GM23338 (cell line): ENCODE measurements at regions not wholly inside any gene's neighbourhood (a gene's known extent, or its start where the extent isn't known, plus 50 kb on each side); places are given as distances from the start of the nearest gene placed in this dataset.

ENCODE experiments used
- ATAC-seq: fragments of 200-7000 bp; cut with Tn5 transposase; 3 replicates; pipeline ENCODE4 v1.9.1; 2020
- DNase-seq: peaks from one replicate; pipeline ENCODE4 v3.0.0-alpha.2; 2015; ENCODE audit warnings: low spot score
- H2AFZ ChIP-seq: fragments of 200-600 bp; sonication (generic); 2 replicates; pipeline ENCODE4 v1.8.0; 2016; ENCODE audit warnings: antibody characterized with exemption, mild to moderate bottlenecking, moderate library complexity
- H3F3A ChIP-seq: fragments of 200-600 bp; sonication (generic); replicated peaks from 2 replicates; pipeline ENCODE4 v1.8.0; 2017; ENCODE audit warnings: antibody characterized with exemption, mixed run types, low read depth
- H3K27ac ChIP-seq: fragments of 200-600 bp; sonication (generic); 2 replicates; pipeline ENCODE4 v1.6.1; 2016; ENCODE audit warnings: low read depth
- H3K27me3 ChIP-seq: fragments of 200-600 bp; sonication (generic); 2 replicates; pipeline ENCODE4 v1.8.0; 2016; ENCODE audit warnings: mild to moderate bottlenecking, mixed run types, moderate library complexity; ENCODE audit not compliant: insufficient read depth
- H3K36me3 ChIP-seq: fragments of 200-600 bp; sonication (generic); 2 replicates; pipeline ENCODE4 v1.8.0; 2016; ENCODE audit warnings: mild to moderate bottlenecking; ENCODE audit not compliant: insufficient read depth
- H3K4me1 ChIP-seq: fragments of 200-600 bp; sonication (generic); 2 replicates; pipeline ENCODE4 v1.8.0; 2016; ENCODE audit warnings: mild to moderate bottlenecking, moderate library complexity; ENCODE audit not compliant: insufficient read depth
- H3K4me2 ChIP-seq: fragments of 200-600 bp; sonication (generic); 2 replicates; pipeline ENCODE4 v1.7.1; 2017; ENCODE audit warnings: mixed run types
- H3K4me3 ChIP-seq: fragments of 200-600 bp; sonication (generic); 2 replicates; pipeline ENCODE4 v1.6.1; 2016; ENCODE audit warnings: mixed run types
- H3K79me2 ChIP-seq: fragments of 200-600 bp; sonication (generic); replicated peaks from 2 replicates; pipeline ENCODE4 v1.8.0; 2017; ENCODE audit warnings: mild to moderate bottlenecking; ENCODE audit not compliant: insufficient read depth
- H3K9me2 ChIP-seq: fragments of 200-600 bp; sonication (generic); 2 replicates; pipeline ENCODE4 v1.8.0; 2017; ENCODE audit not compliant: insufficient read depth
- H4K20me1 ChIP-seq: fragments of 200-600 bp; sonication (generic); replicated peaks from 2 replicates; pipeline ENCODE4 v1.8.0; 2017; ENCODE audit warnings: mild to moderate bottlenecking; ENCODE audit not compliant: insufficient read depth
- H3K27ac Mint-ChIP-seq: 2 replicates; pipeline ENCODE4 v1.8.0; 2020; ENCODE audit warnings: inconsistent platforms, mild to moderate bottlenecking, moderate library complexity, mixed read lengths
- H3K27me3 Mint-ChIP-seq: 3 replicates; pipeline ENCODE4 v1.8.0; 2022; ENCODE audit warnings: low read depth, mild to moderate bottlenecking, moderate library complexity, mixed read lengths, inconsistent platforms; ENCODE audit not compliant: insufficient read depth, poor library complexity
- H3K36me3 Mint-ChIP-seq: 3 replicates; pipeline ENCODE4 v1.8.0; 2021; ENCODE audit warnings: low read depth, mild to moderate bottlenecking, inconsistent platforms, moderate library complexity, mixed read lengths
- H3K4me1 Mint-ChIP-seq: 3 replicates; pipeline ENCODE4 v1.8.0; 2020; ENCODE audit warnings: mild to moderate bottlenecking, inconsistent platforms, mixed read lengths
- H3K4me3 Mint-ChIP-seq: 3 replicates; pipeline ENCODE4 v1.8.0; 2021; ENCODE audit warnings: moderate library complexity, mild to moderate bottlenecking, inconsistent platforms, mixed read lengths
- H3K9me3 Mint-ChIP-seq: 3 replicates; pipeline ENCODE4 v1.8.0; 2020; ENCODE audit warnings: moderate library complexity, mild to moderate bottlenecking, inconsistent platforms, mixed read lengths
- CREB1 ChIP-seq: fragments of 250-450 bp; sonication (Bioruptor Pico); IDR thresholded peaks from 2 replicates; pipeline ENCODE4 v1.5.0; 2020; ENCODE audit warnings: low read depth, mild to moderate bottlenecking, moderate library complexity
- EZH2 ChIP-seq: fragments of 200-600 bp; sonication (generic); IDR thresholded peaks from one replicate; pipeline ENCODE4 v1.8.0; 2017; ENCODE audit warnings: antibody characterized with exemption, mild to moderate bottlenecking, low read depth; ENCODE audit not compliant: unreplicated experiment
- EZH2phosphoT487 ChIP-seq: fragments of 200-600 bp; sonication (generic); IDR thresholded peaks from one replicate; pipeline ENCODE4 v1.8.1; 2018; ENCODE audit warnings: antibody characterized with exemption; ENCODE audit not compliant: unreplicated experiment
- JUNB ChIP-seq: IDR thresholded peaks from one replicate; pipeline ENCODE4 v1.6.1; 2016; ENCODE audit warnings: antibody characterized with exemption; ENCODE audit not compliant: unreplicated experiment
- NANOG ChIP-seq: IDR thresholded peaks from 2 replicates; pipeline ENCODE4 v1.6.1; 2016; ENCODE audit warnings: antibody characterized with exemption, borderline replicate concordance
- POLR2AphosphoS5 ChIP-seq: IDR thresholded peaks from 2 replicates; pipeline ENCODE4 v1.6.1; 2016; ENCODE audit warnings: antibody characterized with exemption, low read depth
- STAT1 ChIP-seq: IDR thresholded peaks from one replicate; pipeline ENCODE4 v1.6.1; 2016; ENCODE audit warnings: antibody characterized with exemption; ENCODE audit not compliant: unreplicated experiment
- ZNF114 ChIP-seq: fragments of 250-450 bp; sonication (Bioruptor Pico); IDR thresholded peaks from 2 replicates; pipeline ENCODE4 v1.5.0; 2020; ENCODE audit warnings: mild to moderate bottlenecking, moderate library complexity
- ZNF462 ChIP-seq: fragments of 250-450 bp; sonication (Bioruptor Pico); IDR thresholded peaks from 2 replicates; pipeline ENCODE4 v1.5.0; 2020; ENCODE audit warnings: mild to moderate bottlenecking, moderate library complexity
- TF ChIP-seq, protein P1 (sequence below): IDR thresholded peaks from one replicate; pipeline ENCODE4 v1.6.1; 2018; ENCODE audit warnings: antibody characterized with exemption; ENCODE audit not compliant: unreplicated experiment
- TF ChIP-seq, protein P2 (sequence below), 2 experiments: fragments of 200-600 bp in 1 of 2; sonication (generic) in 1 of 2; conservative IDR thresholded peaks; 2 replicates each; pipeline versions ENCODE4 v1.5.1 to v1.6.1; 2016 to 2017; ENCODE audit warnings: antibody characterized with exemption in 2 of 2, low read depth in 2 of 2, mild to moderate bottlenecking in 2 of 2, moderate library complexity in 1 of 2

DNA sequence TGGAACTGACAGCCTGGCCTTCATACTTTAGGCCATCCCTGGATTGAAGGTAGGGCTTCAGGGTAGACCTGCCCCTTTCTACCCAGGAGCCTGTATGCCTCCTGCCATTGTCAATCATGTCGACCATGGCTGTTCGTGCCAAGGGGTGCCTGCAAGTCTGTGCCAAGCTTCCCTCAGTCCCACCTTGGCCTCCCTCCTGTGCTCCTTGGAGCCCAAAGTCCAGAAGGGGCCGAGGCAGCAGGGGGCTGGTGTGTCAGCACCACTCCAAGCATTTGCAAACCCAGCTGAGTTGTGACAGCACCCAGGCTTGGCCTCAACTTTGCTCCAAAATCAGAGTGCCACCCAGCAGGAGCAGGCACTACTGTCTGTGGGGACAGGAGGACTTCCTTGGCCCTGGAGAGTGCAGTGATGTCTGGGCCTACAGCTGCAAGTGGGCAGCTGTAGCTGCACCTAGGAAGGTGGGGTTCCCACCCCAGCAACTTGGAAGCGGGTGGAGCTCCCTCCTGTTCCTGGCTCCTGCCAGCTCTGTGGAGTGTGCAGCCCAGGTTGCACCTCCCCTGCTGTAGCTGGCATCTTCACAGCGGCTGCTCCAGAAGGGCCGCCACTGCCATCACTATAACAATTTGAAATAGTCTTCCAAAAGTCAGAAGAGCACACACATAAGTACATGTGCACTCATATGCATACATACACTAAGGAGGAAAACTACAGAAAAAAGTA, 1719.3 kb downstream of the HACE1 start:
- no peak overlapping the region for H3K4me3 ChIP-seq
- no peaks in the 10 kb centered on the region for H3F3A ChIP-seq
- Mint-ChIP-seq H3K9me3 (no peaks in the 10 kb centered on the region), H3K27me3 (peaks cover 1% of the 10 kb centered on the region), H3K27ac (no peak overlapping the region), H3K4me3 (no peak overlapping the region), H3K36me3 (no peaks in the 10 kb centered on the region), H3K4me1 (no peaks in the 10 kb centered on the region)
- H3K27ac ChIP-seq, result no peak overlapping the region
- H4K20me1 ChIP-seq, result no peaks in the 10 kb centered on the region
- H3K36me3 ChIP-seq, result no peaks in the 10 kb centered on the region
- ATAC-seq (no peak), DNase-seq (no peak)
- no peaks in the 10 kb centered on the region for H3K4me1 ChIP-seq
- H3K79me2 ChIP-seq, result no peaks in the 10 kb centered on the region
- H3K4me2 ChIP-seq, result no peak overlapping the region
- no peak for TF ChIP-seq NANOG
- no peaks in the 10 kb centered on the region for H3K9me2 ChIP-seq
- no peak overlapping the region for H2AFZ ChIP-seq
- H3K27me3 ChIP-seq, result no peaks in the 10 kb centered on the region

GRCh38 chr6:103139377-103139776, 1720.3 kb downstream of the HACE1 start:
- Histone ChIP-seq H3K79me2 (no peaks in the 10 kb centered on the region), H3K9me2 (no peaks in the 10 kb centered on the region), H3K4me1 (no peaks in the 10 kb centered on the region), H3K4me2 (no peak overlapping the region), H3K36me3 (no peaks in the 10 kb centered on the region), H4K20me1 (no peaks in the 10 kb centered on the region), H3F3A (no peaks in the 10 kb centered on the region), H3K4me3 (no peak overlapping the region), H3K27me3 (no peaks in the 10 kb centered on the region), H3K27ac (no peak overlapping the region), H2AFZ (no peak overlapping the region)
- Mint-ChIP-seq H3K9me3 (no peaks in the 10 kb centered on the region; the same call in 2 of the 3 replicates), H3K36me3 (no peaks in the 10 kb centered on the region), H3K27me3 (peaks cover 1% of the 10 kb centered on the region), H3K4me1 (no peaks in the 10 kb centered on the region), H3K4me3 (no peak overlapping the region), H3K27ac (no peak overlapping the region)
- DNase-seq (no peak), ATAC-seq (no peak)
- TF ChIP-seq, protein P1, sequence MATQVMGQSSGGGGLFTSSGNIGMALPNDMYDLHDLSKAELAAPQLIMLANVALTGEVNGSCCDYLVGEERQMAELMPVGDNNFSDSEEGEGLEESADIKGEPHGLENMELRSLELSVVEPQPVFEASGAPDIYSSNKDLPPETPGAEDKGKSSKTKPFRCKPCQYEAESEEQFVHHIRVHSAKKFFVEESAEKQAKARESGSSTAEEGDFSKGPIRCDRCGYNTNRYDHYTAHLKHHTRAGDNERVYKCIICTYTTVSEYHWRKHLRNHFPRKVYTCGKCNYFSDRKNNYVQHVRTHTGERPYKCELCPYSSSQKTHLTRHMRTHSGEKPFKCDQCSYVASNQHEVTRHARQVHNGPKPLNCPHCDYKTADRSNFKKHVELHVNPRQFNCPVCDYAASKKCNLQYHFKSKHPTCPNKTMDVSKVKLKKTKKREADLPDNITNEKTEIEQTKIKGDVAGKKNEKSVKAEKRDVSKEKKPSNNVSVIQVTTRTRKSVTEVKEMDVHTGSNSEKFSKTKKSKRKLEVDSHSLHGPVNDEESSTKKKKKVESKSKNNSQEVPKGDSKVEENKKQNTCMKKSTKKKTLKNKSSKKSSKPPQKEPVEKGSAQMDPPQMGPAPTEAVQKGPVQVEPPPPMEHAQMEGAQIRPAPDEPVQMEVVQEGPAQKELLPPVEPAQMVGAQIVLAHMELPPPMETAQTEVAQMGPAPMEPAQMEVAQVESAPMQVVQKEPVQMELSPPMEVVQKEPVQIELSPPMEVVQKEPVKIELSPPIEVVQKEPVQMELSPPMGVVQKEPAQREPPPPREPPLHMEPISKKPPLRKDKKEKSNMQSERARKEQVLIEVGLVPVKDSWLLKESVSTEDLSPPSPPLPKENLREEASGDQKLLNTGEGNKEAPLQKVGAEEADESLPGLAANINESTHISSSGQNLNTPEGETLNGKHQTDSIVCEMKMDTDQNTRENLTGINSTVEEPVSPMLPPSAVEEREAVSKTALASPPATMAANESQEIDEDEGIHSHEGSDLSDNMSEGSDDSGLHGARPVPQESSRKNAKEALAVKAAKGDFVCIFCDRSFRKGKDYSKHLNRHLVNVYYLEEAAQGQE, result no peak
- TF ChIP-seq ZNF462 (CRISPR knock-in tag) (no peak), POLR2AphosphoS5 (no peak), NANOG (no peak), JUNB (no peak), EZH2 (no peak), ZNF114 (no peak), EZH2phosphoT487 (no peak), CREB1 (CRISPR knock-in tag) (no peak), STAT1 (no peak)
- TF ChIP-seq, protein P2, sequence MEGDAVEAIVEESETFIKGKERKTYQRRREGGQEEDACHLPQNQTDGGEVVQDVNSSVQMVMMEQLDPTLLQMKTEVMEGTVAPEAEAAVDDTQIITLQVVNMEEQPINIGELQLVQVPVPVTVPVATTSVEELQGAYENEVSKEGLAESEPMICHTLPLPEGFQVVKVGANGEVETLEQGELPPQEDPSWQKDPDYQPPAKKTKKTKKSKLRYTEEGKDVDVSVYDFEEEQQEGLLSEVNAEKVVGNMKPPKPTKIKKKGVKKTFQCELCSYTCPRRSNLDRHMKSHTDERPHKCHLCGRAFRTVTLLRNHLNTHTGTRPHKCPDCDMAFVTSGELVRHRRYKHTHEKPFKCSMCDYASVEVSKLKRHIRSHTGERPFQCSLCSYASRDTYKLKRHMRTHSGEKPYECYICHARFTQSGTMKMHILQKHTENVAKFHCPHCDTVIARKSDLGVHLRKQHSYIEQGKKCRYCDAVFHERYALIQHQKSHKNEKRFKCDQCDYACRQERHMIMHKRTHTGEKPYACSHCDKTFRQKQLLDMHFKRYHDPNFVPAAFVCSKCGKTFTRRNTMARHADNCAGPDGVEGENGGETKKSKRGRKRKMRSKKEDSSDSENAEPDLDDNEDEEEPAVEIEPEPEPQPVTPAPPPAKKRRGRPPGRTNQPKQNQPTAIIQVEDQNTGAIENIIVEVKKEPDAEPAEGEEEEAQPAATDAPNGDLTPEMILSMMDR (conservative IDR thresholded peaks at IDR 0.05; ENCODE audit: low read depth in 2 of 2), result no peak
